HG02973 (cell line): ENCODE measurements at regions not wholly inside any gene's neighbourhood (a gene's known extent, or its start where the extent isn't known, plus 50 kb on each side); places are given as distances from the start of the nearest gene placed in this dataset.

Source experiments
- ATAC-seq: cut with Tn5 transposase; IDR thresholded peaks from one replicate; pipeline ENCODE4 v1.9.1; 2021; ENCODE audit warnings: moderate library complexity; ENCODE audit not compliant: unreplicated experiment

- no peak for ATAC-seq
Measured at GRCh38 chr14:22419620-22420019, 169.4 kb downstream of the DAD1 start.

GRCh38 chr14:22418631-22419030 is 170.4 kb downstream of the DAD1 start:
- ATAC-seq, result no peak

DNA sequence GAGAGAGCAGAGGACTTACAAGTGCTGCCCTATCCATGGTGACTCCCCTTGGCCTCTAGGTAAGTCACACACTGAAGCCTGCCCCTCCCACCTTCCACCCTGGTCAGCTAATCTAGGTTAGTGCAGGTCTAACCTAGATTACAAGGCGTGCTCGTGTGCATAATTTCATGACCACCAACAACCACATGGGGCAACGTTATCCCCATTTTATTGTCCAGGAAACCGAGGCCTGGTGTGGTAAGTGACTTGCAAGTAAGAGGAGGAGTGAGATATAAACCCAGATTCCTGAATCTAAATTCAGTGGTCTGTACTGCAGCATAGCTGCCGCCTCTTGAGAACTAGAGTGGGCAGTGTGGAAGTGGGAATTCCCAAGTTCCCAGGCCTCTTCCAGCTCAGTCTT is 171.1 kb downstream of the DAD1 start:
- ATAC-seq, result no peak

DNA sequence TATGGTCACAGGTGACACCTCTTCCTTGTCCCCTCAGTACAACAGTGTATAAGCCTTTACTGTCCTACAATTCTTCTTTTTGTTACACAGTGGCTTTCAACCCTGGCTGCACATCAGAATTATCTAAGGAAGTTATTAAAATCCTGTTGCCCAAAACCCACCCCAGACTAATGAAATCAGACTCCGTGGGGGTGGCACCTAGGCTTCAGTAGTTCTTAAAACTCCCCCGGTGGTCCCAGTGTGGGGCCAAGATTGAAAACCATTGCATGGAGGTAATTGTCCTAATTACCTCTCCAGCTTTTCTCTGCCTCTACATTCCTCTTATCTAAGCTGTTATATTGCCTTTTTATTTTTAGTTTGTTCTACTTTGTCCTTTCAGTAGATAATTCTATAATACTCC is 172.8 kb downstream of the DAD1 start:
- ATAC-seq, result no peak

- ATAC-seq, result no peak
Measured at GRCh38 chr14:22415605-22415959, 173.4 kb downstream of the DAD1 start.

- no peak for ATAC-seq
Measured at GRCh38 chr14:22414876-22415604, 174.0 kb downstream of the DAD1 start.

DNA sequence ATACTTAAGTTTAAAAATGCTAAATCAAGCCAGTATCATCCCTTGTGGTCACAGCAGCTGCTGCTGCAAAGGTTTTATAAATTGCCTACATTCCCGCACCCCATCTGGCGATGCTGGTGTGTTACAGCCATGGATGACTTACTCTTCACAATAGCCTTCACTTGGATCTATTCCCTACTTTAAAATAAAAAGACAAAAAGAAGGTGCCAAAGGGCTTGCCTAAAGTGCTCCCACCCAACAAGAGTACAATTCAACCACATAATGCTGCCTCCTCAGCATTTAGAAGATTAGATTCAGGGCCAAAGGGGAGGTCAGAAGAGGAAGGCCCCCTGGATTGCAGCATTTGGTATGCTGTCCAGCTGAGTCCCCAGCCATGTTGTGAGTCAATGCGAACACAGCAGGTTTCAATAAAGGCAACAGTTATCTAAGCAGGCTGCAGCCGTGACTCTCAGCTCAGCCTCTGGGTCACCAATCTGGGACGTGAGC is 176.1 kb downstream of the DAD1 start:
- ATAC-seq, result no peak

- ATAC-seq, result no peak
Measured at GRCh38 chr14:22411398-22412055, 177.5 kb downstream of the DAD1 start.

DNA sequence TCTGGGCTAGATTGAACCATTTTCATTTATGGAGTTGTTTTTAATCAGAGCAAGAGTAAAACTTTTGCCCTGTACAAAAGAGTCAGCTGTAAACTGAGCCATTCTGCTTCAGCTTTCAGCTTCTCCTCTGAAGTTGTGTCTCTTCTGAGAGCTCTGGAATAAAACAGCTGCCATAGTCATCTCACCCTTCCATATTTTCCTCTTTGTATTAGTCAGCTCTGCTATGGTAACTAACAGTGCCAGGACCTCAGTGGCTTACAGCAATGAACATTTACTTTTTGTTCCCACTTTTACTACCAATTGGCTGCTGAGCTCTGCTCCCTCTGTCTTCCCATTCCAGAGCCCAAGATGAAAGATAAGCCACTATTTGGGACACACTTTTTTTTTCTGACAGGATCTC is 178.5 kb downstream of the DAD1 start:
- no peak for ATAC-seq

DNA sequence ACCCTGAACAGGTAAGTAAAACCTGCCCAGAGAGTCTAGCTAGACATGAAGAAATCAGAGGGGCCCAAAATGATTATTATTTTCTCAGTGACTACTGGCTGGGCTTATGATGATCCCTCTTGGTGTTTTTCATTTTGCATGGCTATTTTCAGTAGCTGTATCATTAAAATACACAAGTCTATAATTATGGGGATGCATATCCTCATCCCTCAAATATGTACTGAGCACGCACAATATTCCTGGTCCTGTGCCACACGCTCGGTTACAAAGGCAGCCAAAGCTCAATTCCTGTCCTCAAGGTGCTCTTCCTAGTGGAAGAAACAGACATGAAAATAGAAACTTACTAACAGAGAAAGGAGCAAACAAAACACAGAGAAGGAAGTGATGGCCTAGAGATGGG is 180.0 kb downstream of the DAD1 start:
- no peak for ATAC-seq

GRCh38 chr14:22408547-22408946 is 180.5 kb downstream of the DAD1 start:
- ATAC-seq, result no peak

- no peak for ATAC-seq
Measured at GRCh38 chr14:22407033-22407432, 182.0 kb downstream of the DAD1 start.

DNA sequence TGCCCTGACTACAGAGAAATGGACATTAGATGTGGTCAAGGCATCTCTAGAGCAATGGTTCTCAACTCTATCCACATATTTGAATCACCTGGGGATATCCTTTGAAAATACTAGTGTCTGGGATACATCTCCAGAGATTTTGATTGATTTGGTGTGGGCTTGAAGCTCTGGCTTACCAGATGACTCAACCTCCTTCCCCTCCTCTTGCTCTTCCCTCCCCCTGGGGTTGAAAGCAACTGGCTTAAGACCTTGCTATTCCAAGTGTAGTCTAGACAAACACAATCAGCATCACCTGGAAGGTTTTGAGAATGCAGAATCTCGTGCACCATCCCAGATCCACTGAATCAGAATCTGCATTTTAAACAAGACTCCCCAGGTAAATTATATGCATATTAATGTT is 183.8 kb downstream of the DAD1 start:
- no peak for ATAC-seq

DNA sequence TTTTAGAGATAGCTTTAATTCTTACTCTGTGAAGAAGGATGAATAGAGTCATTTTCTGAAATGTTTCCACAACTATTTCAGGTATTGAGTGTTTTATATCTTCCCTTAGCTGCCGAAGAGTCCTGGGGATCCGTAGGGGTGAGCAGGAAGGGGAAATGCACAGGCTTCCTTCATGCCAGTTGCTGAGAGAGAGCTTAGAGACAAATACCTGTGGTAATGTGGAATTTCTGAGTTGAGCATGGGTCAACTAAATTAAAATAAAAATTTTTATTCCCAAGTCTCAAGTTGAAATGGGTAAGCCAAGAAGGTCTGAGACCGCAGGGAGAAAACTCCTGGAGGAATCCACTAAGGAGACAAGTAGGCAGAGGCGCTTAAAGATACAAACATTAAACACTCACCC is 185.7 kb downstream of the DAD1 start:
- ATAC-seq, result no peak

DNA sequence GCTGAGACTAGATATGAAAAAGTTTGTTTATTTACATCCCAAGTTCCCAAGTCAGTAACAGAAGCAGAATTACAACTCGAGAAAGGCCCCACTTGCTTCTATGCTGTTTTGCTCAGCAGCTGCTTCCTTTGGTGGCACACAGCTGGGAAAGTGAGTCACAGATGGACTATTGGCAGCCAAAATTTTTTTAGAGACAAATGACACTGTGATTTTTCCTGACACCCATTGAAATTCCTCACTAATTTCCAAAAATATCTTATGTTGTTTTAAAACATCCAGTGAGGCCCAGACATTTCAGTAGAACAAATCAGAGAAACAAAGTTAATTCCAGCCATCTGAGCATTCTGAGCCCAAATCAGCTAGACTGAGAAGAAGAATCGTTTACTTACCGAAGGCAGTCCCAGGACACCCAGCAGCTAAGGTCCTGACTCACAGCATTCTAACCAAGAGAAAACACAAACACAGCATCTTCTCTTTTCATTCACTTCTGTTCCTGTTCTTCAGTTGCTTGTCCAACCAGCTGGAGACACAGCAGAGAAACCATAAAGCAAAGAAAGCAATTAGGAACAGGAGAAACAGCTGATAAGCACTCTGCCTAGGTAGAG is 188.3 kb downstream of the DAD1 start:
- ATAC-seq, result no peak

- no peak for ATAC-seq
Measured at GRCh38 chr14:22399776-22400175, 189.2 kb downstream of the DAD1 start.

- no peak for ATAC-seq
Measured at GRCh38 chr14:22397221-22397737, 191.7 kb downstream of the DAD1 start.

DNA sequence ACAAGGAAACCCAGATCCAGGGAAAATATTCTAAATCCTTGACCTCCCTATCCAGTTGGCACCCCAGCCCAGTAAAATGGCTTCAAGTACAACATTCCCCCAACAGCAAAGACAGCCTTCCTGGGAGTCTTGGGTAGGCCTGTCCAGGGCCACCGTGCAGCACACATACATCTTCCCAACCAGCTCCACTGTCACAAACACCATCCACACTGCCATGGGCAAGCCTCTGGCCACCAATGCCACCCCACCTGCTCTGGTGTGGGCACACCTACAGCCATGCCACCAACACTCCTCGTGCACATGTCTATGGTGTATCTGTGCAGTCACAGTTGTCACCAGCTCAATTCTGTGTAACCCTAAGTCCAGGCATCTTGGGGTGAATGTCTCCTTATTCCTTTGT is 193.2 kb downstream of the DAD1 start:
- ATAC-seq, result no peak

DNA sequence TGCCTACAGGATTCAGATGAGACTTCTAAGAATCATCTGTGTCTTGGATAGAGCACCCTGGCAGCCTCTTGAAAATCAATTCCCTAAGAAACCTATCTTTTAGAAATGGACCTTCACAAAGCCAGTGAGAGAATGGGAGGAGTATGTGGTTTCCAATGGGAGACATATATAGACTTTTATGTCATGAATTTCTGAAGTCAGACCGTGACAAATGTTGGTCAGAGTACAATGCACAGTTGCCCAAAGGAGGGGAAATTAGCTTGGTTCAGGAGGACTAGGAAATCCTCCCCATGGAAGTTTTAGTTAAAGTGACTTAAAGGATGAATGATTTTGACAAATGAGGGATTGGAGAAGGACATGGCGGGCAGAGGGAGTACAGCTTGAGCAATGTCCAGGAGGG is 194.4 kb downstream of the DAD1 start:
- ATAC-seq, result no peak

DNA sequence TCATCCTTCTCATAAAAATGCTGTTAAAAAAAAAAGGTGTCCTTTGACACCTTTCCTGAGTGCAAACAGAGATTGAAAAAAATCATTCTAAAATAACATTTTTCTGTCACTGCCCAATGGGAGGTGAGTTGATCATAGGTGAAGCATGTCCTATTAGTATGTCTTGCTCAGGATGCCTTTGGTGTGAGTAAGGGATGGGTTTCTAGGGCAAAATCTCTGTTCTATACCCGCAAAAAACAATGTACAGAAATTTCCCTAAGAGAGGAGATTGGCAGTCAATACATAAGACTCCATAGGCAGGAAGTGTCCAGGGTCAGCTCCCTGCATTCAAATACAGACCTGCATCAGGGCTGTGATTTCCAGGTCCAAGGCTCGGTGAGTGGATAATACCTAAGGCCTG is 195.2 kb downstream of the DAD1 start:
- no peak for ATAC-seq

GRCh38 chr14:22391908-22392565 is 197.0 kb downstream of the DAD1 start:
- no peak for ATAC-seq
